ENCODE measurements at regions not wholly inside any gene's neighbourhood (a gene's known extent, or its start where the extent isn't known, plus 50 kb on each side); places are given as distances from the start of the nearest gene placed in this dataset.
"Not testable (repeated sequence)": the region's sequence is repeated elsewhere in the genome, so short reads cannot be mapped to it uniquely, and the experiment has no call there.

GRCh38 chr9:75207997-75208396, 119.7 kb downstream of the OSTF1 start:
- TF ChIP-seq EZH2phosphoT487 (IDR thresholded peaks at IDR 0.05; ENCODE audit: low read depth); CTCF (IDR thresholded peaks at IDR 0.05; ENCODE audit: low read depth, low read length): not testable (repeated sequence)

All from OCI-LY3 (cell line).